GM12891 (cell line): ENCODE measurements at regions not wholly inside any gene's neighbourhood (a gene's known extent, or its start where the extent isn't known, plus 50 kb on each side); places are given as distances from the start of the nearest gene placed in this dataset.

Experiments used
- POLR2A ChIP-seq: IDR thresholded peaks from 2 replicates; pipeline ENCODE4 v1.6.1; 2011; ENCODE audit warnings: low read depth, low read length, control low read depth
- POLR2AphosphoS5 ChIP-seq: IDR thresholded peaks from 2 replicates; pipeline ENCODE4 v1.6.1; 2011; ENCODE audit warnings: low read depth, low read length, control low read depth
- POU2F2 ChIP-seq: IDR thresholded peaks from 2 replicates; pipeline ENCODE4 v1.6.1; 2011; ENCODE audit warnings: low read depth, mild to moderate bottlenecking, control low read depth, low read length, moderate library complexity
- SPI1 ChIP-seq: IDR thresholded peaks from 2 replicates; pipeline ENCODE4 v1.6.1; 2011; ENCODE audit warnings: low read depth, low read length, control low read depth
- TAF1 ChIP-seq: IDR thresholded peaks from 2 replicates; pipeline ENCODE4 v1.6.1; 2011; ENCODE audit warnings: low read depth, low read length, control low read depth

- TF ChIP-seq POLR2A (no peak), POLR2AphosphoS5 (no peak), SPI1 (no peak), POU2F2 (no peak), TAF1 (no peak)
Measured at GRCh38 chr18:73482901-73483300, 615.1 kb upstream of the NETO1 start.
